ENCODE measurements at regions not wholly inside any gene's neighbourhood (a gene's known extent, or its start where the extent isn't known, plus 50 kb on each side); places are given as distances from the start of the nearest gene placed in this dataset.
"Not testable (repeated sequence)": the region's sequence is repeated elsewhere in the genome, so short reads cannot be mapped to it uniquely, and the experiment has no call there.

DNA sequence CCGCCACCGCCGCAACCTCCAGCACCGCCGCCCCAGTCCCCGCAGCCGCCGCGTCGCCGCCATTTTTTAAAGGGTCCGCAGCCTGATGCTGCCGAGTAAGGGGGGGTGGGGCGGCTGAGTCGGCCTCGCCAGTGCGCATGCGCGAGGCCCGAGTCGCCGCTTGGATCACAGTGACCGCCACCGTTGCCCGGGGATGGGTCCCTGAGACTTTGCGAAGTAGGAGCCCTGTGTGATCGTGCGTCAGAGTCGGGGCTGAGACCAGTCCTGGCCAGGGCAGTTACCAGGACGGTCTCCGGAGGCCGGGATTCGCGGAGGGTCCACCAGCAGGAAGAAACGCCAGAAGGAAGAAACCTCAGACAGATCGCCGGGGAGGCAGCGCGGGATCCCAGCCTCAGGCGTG lies 1421.7 kb upstream of the PCDH10 start:
- TF ChIP-seq, protein P1, sequence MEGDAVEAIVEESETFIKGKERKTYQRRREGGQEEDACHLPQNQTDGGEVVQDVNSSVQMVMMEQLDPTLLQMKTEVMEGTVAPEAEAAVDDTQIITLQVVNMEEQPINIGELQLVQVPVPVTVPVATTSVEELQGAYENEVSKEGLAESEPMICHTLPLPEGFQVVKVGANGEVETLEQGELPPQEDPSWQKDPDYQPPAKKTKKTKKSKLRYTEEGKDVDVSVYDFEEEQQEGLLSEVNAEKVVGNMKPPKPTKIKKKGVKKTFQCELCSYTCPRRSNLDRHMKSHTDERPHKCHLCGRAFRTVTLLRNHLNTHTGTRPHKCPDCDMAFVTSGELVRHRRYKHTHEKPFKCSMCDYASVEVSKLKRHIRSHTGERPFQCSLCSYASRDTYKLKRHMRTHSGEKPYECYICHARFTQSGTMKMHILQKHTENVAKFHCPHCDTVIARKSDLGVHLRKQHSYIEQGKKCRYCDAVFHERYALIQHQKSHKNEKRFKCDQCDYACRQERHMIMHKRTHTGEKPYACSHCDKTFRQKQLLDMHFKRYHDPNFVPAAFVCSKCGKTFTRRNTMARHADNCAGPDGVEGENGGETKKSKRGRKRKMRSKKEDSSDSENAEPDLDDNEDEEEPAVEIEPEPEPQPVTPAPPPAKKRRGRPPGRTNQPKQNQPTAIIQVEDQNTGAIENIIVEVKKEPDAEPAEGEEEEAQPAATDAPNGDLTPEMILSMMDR (IDR thresholded peaks at IDR 0.05) = not testable (repeated sequence)
- not testable (repeated sequence) for TF ChIP-seq POLR2A, POLR2AphosphoS5, EP300 (IDR thresholded peaks at IDR 0.05)

Measured in gastroesophageal sphincter (tissue), 3 donors.